ENCODE measurements at regions not wholly inside any gene's neighbourhood (a gene's known extent, or its start where the extent isn't known, plus 50 kb on each side); places are given as distances from the start of the nearest gene placed in this dataset.

DNA sequence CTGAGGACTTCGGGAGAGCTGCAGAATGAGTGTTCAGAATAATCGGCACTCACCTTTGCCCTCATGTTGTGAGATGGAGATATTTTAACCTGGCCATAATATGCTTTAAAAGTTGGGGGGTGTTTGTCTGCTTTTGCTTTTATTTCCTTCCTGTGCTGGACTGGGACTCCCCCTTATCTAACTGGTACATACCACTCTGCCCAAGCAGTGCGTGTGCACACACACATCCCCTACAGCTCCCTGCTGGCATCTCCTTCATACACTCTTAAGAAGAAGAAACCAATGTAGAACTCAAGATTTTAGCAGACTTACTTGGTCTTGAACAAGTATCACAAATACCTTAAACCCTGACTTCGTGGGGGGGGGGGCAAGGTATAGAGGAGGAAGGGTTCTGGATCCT lies 146.2 kb upstream of the DMRT1 start:
- ChIA-PET CTCF (no interaction called here), POLR2A (ENCODE audit: low non-redundant PET) (no interaction called here)
- TF ChIP-seq, protein P1, sequence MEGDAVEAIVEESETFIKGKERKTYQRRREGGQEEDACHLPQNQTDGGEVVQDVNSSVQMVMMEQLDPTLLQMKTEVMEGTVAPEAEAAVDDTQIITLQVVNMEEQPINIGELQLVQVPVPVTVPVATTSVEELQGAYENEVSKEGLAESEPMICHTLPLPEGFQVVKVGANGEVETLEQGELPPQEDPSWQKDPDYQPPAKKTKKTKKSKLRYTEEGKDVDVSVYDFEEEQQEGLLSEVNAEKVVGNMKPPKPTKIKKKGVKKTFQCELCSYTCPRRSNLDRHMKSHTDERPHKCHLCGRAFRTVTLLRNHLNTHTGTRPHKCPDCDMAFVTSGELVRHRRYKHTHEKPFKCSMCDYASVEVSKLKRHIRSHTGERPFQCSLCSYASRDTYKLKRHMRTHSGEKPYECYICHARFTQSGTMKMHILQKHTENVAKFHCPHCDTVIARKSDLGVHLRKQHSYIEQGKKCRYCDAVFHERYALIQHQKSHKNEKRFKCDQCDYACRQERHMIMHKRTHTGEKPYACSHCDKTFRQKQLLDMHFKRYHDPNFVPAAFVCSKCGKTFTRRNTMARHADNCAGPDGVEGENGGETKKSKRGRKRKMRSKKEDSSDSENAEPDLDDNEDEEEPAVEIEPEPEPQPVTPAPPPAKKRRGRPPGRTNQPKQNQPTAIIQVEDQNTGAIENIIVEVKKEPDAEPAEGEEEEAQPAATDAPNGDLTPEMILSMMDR (conservative IDR thresholded peaks at IDR 0.05; ENCODE audit: low read depth): no peak
- no peak for DNase-seq (ENCODE audit: low spot score)
- H3K27ac ChIP-seq: peak overlapping the region; percentile 93

DNA sequence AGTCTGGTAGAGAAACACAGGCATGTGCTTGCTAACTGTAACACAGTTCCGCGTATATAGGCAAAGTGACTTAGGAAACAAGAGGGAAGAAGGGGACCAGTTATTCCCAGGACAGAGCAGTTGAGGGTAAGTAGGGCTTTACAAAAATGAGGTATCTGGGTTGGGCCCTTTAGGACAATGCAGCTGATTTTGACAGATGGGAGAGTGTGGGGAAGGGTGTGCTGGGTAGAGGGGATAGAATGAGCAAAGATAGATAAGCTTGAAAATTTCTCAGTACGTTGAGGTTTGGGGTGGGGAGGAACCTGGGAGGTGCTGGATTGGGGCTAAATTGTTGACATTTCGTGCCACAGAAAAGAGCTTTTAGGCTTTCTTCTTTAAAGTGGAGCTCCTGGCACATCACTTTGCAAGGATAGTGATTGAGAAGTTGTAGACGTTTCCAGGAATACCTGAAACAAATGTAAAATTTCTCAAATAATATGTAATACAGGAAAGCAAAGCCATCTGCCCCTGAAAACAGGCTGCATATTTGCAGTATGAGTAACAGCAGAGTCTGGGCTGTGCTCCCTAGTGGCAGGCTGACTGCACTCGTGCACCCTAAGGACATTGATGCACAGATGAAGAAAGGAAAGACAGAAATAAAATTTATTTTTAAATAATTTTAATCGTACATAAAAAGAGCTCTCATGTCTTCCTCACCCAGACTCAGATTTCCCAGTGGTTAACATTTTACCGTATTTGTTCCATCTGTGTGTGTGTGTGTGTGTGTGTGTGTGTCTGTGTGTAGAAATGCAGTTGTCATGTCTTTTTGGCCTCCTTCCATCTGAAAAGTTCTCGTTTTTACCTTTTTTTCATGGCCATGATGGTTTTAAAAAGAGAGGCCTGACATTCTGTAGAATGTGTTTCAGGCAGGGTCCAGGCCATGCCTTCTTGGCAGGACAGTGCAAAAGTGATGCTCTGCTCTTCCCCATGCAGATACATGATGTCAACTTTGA lies 144.9 kb upstream of the DMRT1 start:
- TF ChIP-seq, protein P1 (conservative IDR thresholded peaks at IDR 0.05; ENCODE audit: low read depth): no peak
- H3K27ac ChIP-seq: peak overlapping the region; percentile 93
- CTCF ChIA-PET: no interaction called here
- POLR2A ChIA-PET (ENCODE audit: low non-redundant PET): interaction anchor here (0.6 kb wide), 1 partner anchor 66 kb away, joined by 3 read pairs; no protein-coding TSS in a partner anchor
- peak; percentile 31 for DNase-seq (ENCODE audit: low spot score)

DNA sequence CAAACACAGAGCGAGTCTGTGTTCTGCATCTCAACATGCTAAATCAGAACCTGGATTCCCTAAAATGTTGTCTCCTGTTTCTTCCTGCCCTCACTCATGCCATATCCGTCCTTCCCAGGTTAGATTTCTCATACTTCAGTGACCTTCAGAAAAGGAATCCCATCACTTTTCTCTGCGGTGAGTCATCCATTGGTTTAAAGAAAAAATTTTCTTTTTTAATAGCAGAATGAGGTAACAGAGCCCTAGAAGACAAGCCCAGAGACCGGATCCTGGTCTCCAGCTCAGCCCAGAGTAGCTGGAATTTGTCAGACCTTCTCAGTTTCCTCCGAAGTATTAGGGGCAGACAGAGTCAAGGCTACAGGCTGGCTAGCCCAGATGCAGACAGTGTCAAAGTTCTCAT lies 143.2 kb upstream of the DMRT1 start:
- DNase-seq (ENCODE audit: low spot score): no peak
- CTCF ChIA-PET: no interaction called here
- TF ChIP-seq, protein P1 (conservative IDR thresholded peaks at IDR 0.05; ENCODE audit: low read depth): no peak
- H3K27ac ChIP-seq: peak overlapping the region; percentile 86
- POLR2A ChIA-PET (ENCODE audit: low non-redundant PET): no interaction called here

DNA sequence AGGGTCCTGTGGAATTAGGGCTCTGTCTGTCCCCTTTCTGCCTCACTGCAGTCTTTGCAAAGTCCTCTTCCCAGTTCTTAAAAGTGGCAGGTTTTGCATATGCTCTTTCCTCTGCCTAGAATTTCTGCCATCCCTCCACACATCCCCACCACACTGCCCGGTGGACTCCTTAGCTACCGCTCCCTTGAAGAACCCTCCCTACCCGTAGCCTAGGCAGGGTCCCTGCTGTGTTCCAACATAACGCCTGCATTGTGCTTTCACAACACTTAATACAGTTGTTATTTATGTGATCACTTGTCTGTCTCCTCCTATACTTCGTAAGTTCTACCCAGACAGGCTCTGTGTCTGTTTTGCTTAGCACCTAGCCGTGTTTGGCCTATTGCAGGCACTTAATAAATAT lies 142.5 kb upstream of the DMRT1 start:
- H3K27ac ChIP-seq: peak overlapping the region; percentile 86; the same call in 1 of the 2 replicates
- DNase-seq (ENCODE audit: low spot score): no peak
- ChIA-PET CTCF (no interaction called here), POLR2A (ENCODE audit: low non-redundant PET) (no interaction called here)
- TF ChIP-seq, protein P1 (conservative IDR thresholded peaks at IDR 0.05; ENCODE audit: low read depth): no peak

DNA sequence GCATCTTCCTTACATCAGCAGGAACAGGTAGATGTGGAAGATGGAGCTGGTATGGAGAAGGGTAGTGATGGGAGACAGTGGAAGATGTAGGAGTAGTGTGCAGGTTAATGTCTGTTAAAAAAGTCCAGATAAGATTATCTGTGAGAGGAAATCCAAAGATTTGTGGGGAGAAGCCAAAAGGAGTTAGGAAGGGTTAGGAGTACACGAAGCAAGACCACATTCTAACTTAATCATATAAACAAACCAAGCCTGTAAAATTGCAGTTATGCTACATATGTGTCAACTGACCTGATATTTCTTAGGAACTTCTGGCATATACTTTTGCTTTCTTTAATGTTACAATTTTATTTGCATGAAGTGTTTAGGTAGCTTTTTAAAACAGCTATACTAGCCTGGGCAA lies 142.1 kb upstream of the DMRT1 start:
- no peak for DNase-seq (ENCODE audit: low spot score)
- CTCF ChIA-PET: no interaction called here
- POLR2A ChIA-PET (ENCODE audit: low non-redundant PET): no interaction called here
- H3K27ac ChIP-seq: no peak overlapping the region
- TF ChIP-seq, protein P1 (conservative IDR thresholded peaks at IDR 0.05; ENCODE audit: low read depth): no peak

DNA sequence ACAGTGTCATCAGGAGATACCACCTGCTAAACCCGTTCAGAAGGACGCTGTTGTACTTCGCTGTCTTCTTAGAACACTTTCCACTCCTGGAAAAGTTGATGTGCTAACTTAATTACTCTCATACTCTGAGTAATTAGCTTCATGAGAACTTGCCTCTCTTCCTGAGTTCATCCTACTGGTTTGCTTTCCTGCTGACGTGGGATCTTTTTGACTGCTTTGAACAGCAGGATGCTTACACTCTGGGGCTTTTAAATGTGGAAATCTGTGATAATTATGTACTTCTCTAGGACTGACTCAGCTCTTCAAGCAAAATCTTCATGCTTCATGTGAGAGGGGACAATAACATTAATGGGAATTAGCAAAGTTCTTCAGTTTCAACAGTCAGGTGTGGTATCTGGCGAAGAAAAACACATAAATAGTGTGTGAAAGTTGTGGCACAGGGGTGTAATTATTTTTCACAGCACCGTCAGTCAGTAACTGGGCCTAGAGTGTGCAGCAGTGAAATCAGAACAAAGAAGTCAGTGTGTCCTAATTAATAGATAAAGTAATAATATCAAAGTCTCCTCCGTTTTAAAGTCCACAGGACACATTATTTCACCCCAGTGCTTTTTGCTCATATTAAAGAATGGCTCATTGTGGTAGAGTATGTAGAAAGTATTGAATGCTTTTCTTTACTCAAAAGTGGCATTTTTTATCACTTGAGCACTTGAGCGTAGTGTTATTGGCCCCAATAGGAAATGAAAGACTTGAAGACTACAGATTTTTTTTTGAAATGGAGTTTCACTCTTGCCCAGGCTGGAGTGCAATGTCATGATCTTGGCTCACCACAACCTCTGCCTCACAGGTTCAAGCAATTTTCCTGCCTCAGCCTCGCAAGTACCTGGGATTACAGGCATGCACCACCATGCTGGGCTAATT lies 140.9 kb upstream of the DMRT1 start:
- TF ChIP-seq, protein P1 (conservative IDR thresholded peaks at IDR 0.05; ENCODE audit: low read depth): no peak
- ChIA-PET POLR2A (ENCODE audit: low non-redundant PET) (no interaction called here), CTCF (no interaction called here)
- DNase-seq (ENCODE audit: low spot score): no peak
- peak overlapping the region; percentile 13; the same call in 1 of the 2 replicates for H3K27ac ChIP-seq
